ENCODE measurements at regions not wholly inside any gene's neighbourhood (a gene's known extent, or its start where the extent isn't known, plus 50 kb on each side); places are given as distances from the start of the nearest gene placed in this dataset.
A peak's percentile ranks its signal among the peaks of the same experiment; 100 is the strongest.

GRCh38 chr4:125365731-125366130 is 51.0 kb downstream of the FAT4 start:
- TF ChIP-seq RELA (CRISPR knock-in tag; IDR thresholded peaks at IDR 0.05; ENCODE audit: borderline replicate concordance) (no peak), PREB (CRISPR knock-in tag; IDR thresholded peaks at IDR 0.05; ENCODE audit: borderline replicate concordance) (no peak), AFF4 (CRISPR knock-in tag; IDR thresholded peaks at IDR 0.05; ENCODE audit: borderline replicate concordance) (no peak), NR1H2 (CRISPR knock-in tag; IDR thresholded peaks at IDR 0.05) (no peak), ELF4 (CRISPR knock-in tag; IDR thresholded peaks at IDR 0.05; ENCODE audit: low read depth) (no peak), ATF3 (CRISPR knock-in tag; conservative IDR thresholded peaks at IDR 0.05) (no peak), ZMAT4 (CRISPR knock-in tag; IDR thresholded peaks at IDR 0.05) (no peak), JAZF1 (CRISPR knock-in tag; IDR thresholded peaks at IDR 0.05) (no peak), CTCF (IDR thresholded peaks at IDR 0.05) (no peak)
- ATAC-seq (no peak), DNase-seq (ENCODE audit: low spot score) (peak; percentile 11)
- H3K4me3 Mint-ChIP-seq = no peak overlapping the region
- H3K27ac Mint-ChIP-seq = no peak overlapping the region
- H3K4me1 Mint-ChIP-seq = peaks cover 5% of the 10 kb centered on the region
- H3K9me3 Mint-ChIP-seq = peaks cover 10% of the 10 kb centered on the region
- no peaks in the 10 kb centered on the region for H3K27me3 Mint-ChIP-seq (ENCODE audit: low read depth)
- POLR2A ChIA-PET = no interaction called here
- CTCF ChIA-PET = no interaction called here
- H3K36me3 Mint-ChIP-seq = 0 out of 2 replicates have a peak, but pooled peaks cover 2% of the 10 kb centered on the region

- Mint-ChIP-seq H3K27me3 (ENCODE audit: low read depth) (no peaks in the 10 kb centered on the region), H3K4me3 (no peak overlapping the region), H3K4me1 (peaks cover 2% of the 10 kb centered on the region; the same call in 1 of the 2 replicates), H3K27ac (peak overlapping the region; percentile 71), H3K9me3 (peaks cover 10% of the 10 kb centered on the region), H3K36me3 (0 out of 2 replicates have a peak, but pooled peaks cover 2% of the 10 kb centered on the region)
- POLR2A ChIA-PET = no interaction called here
- TF ChIP-seq ESRRA (CRISPR knock-in tag; IDR thresholded peaks at IDR 0.05; ENCODE audit: borderline replicate concordance) (no peak), MAX (CRISPR knock-in tag; IDR thresholded peaks at IDR 0.05) (no peak), CTCF (IDR thresholded peaks at IDR 0.05) (no peak), FOXJ3 (CRISPR knock-in tag; IDR thresholded peaks at IDR 0.05; ENCODE audit: borderline replicate concordance) (no peak), USF1 (CRISPR knock-in tag; IDR thresholded peaks at IDR 0.05) (no peak), PRDM15 (CRISPR knock-in tag; IDR thresholded peaks at IDR 0.05) (no peak), HMGXB4 (CRISPR knock-in tag; IDR thresholded peaks at IDR 0.05) (no peak)
- CTCF ChIA-PET = no interaction called here
- ATAC-seq = no peak
- DNase-seq (ENCODE audit: low spot score) = no peak
Observed at GRCh38 chr4:125368146-125368545, 53.4 kb downstream of the FAT4 start.
